ENCODE measurements at regions not wholly inside any gene's neighbourhood (a gene's known extent, or its start where the extent isn't known, plus 50 kb on each side); places are given as distances from the start of the nearest gene placed in this dataset.

GRCh38 chr4:96347582-96347981 lies 507.7 kb downstream of the PDHA2 start:
- no peak overlapping the region for H3K4me3 ChIP-seq (ENCODE audit: low read depth, low read length)
- TF ChIP-seq, protein P1, sequence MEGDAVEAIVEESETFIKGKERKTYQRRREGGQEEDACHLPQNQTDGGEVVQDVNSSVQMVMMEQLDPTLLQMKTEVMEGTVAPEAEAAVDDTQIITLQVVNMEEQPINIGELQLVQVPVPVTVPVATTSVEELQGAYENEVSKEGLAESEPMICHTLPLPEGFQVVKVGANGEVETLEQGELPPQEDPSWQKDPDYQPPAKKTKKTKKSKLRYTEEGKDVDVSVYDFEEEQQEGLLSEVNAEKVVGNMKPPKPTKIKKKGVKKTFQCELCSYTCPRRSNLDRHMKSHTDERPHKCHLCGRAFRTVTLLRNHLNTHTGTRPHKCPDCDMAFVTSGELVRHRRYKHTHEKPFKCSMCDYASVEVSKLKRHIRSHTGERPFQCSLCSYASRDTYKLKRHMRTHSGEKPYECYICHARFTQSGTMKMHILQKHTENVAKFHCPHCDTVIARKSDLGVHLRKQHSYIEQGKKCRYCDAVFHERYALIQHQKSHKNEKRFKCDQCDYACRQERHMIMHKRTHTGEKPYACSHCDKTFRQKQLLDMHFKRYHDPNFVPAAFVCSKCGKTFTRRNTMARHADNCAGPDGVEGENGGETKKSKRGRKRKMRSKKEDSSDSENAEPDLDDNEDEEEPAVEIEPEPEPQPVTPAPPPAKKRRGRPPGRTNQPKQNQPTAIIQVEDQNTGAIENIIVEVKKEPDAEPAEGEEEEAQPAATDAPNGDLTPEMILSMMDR (IDR thresholded peaks at IDR 0.05; ENCODE audit: borderline replicate concordance, insufficient read depth, low read depth, low read length), result no peak

GRCh38 chr4:96352051-96352517 lies 512.2 kb downstream of the PDHA2 start:
- TF ChIP-seq, protein P1 (IDR thresholded peaks at IDR 0.05; ENCODE audit: borderline replicate concordance, insufficient read depth, low read depth, low read length), result no peak
- no peak overlapping the region for H3K4me3 ChIP-seq (ENCODE audit: low read depth, low read length)

GRCh38 chr4:96354036-96354712 lies 514.3 kb downstream of the PDHA2 start:
- H3K4me3 ChIP-seq (ENCODE audit: low read depth, low read length), result no peak overlapping the region

DNA sequence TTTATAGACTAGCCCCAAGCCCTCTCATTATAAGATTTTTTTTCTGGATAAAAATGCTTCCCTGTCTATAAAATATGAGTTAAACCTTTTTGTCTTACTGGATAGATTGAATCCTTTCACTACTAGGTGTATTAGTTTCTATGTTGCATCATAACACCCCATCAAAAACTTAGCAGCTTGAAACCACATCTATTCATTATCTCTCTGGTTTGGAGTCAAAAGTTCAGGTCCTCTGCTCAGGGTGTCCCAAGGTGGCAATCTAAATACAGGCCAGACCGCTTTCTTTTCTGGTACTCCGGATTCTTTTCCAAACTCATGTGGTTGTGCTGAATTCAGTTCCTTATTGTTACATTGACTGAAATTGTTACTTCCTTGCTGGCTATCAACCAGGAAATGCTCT lies 515.5 kb downstream of the PDHA2 start:
- TF ChIP-seq, protein P1 (IDR thresholded peaks at IDR 0.05; ENCODE audit: borderline replicate concordance, insufficient read depth, low read depth, low read length), result no peak
- no peak overlapping the region for H3K4me3 ChIP-seq (ENCODE audit: low read depth, low read length)

More at GRCh38 chr4:96354036-96354712, 514.3 kb downstream of the PDHA2 start:
- TF ChIP-seq, protein P1 (IDR thresholded peaks at IDR 0.05; ENCODE audit: borderline replicate concordance, insufficient read depth, low read depth, low read length), result no peak

GRCh38 chr4:96356591-96357370 lies 516.9 kb downstream of the PDHA2 start:
- TF ChIP-seq, protein P1 (IDR thresholded peaks at IDR 0.05; ENCODE audit: borderline replicate concordance, insufficient read depth, low read depth, low read length), result no peak
- no peak overlapping the region for H3K4me3 ChIP-seq (ENCODE audit: low read depth, low read length)

DNA sequence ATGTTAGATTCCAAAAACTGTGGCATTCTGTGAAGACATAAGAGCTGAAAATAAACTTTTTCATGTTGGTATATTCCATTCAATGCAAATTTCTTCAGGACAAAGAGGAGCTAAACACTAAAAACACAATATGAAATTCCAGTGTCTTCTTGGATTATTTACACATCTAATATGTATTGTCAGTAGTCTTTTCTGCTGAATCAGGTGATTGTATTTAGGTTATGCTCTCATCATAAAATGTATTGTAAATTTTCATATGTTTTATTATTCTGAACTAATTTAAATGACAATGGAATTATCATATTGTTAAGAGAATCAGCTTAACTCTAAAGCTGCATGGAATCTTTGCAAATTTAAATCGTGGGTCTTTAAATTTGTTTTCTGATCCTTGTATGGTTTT lies 526.7 kb downstream of the PDHA2 start:
- TF ChIP-seq, protein P1 (IDR thresholded peaks at IDR 0.05; ENCODE audit: borderline replicate concordance, insufficient read depth, low read depth, low read length), result no peak
- H3K4me3 ChIP-seq (ENCODE audit: low read depth, low read length), result no peak overlapping the region
